ENCODE measurements at regions not wholly inside any gene's neighbourhood (a gene's known extent, or its start where the extent isn't known, plus 50 kb on each side); places are given as distances from the start of the nearest gene placed in this dataset.

DNA sequence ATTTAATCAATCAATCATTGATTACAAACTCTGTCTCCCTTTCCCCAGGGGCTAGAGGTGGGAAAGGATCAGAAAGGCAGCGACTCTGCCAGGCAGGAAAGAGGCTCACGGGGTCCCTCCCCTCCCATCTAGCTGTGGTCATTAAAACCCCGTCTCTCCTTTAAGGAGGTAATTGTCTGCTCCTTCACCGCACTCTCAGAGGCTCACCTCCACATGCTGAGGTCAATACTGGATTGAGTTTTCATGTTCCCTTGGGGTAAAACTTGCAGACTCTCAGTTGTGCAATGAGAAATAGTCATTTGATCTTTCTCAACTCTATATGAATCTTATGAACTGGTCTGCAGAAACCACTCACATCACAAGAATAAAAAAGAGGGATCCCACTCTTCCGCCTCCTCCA is 368.8 kb downstream of the ADRA2A start:
- TF ChIP-seq, protein P1, sequence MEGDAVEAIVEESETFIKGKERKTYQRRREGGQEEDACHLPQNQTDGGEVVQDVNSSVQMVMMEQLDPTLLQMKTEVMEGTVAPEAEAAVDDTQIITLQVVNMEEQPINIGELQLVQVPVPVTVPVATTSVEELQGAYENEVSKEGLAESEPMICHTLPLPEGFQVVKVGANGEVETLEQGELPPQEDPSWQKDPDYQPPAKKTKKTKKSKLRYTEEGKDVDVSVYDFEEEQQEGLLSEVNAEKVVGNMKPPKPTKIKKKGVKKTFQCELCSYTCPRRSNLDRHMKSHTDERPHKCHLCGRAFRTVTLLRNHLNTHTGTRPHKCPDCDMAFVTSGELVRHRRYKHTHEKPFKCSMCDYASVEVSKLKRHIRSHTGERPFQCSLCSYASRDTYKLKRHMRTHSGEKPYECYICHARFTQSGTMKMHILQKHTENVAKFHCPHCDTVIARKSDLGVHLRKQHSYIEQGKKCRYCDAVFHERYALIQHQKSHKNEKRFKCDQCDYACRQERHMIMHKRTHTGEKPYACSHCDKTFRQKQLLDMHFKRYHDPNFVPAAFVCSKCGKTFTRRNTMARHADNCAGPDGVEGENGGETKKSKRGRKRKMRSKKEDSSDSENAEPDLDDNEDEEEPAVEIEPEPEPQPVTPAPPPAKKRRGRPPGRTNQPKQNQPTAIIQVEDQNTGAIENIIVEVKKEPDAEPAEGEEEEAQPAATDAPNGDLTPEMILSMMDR (IDR thresholded peaks at IDR 0.05) = no peak
- TF ChIP-seq POLR2A (IDR thresholded peaks at IDR 0.05) (no peak), EP300 (IDR thresholded peaks at IDR 0.05) (no peak)
